ENCODE measurements at regions not wholly inside any gene's neighbourhood (a gene's known extent, or its start where the extent isn't known, plus 50 kb on each side); places are given as distances from the start of the nearest gene placed in this dataset.

DNA sequence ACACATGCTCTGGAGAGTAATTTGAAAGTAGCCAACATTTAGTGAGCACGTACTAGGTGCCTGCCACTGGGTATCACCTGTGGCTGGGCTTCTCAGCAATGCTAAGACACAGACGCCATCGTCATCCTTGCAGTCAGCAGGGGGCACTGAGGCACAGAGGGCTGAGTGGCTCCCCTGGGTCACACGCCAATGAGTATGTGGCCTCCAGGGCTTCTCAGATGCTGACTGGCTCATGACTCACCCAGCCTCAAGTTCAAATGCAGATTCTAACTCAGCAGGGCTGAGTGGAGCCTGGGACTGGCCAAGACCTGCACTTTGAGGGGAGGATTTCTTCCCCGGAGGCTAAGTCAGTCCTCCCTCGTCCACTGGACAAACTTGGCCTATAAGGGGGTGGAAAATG lies 115.1 kb upstream of the CACNA1A start:
- H2AFZ ChIP-seq (ENCODE audit: low read depth, low read length), result peak overlapping the region; percentile 59
- no peaks in the 10 kb centered on the region for H3K79me2 ChIP-seq (ENCODE audit: insufficient read depth, low read length)
- H3K9ac ChIP-seq (ENCODE audit: low read length), result peak overlapping the region; percentile 50
- peaks cover 7% of the 10 kb centered on the region for H3K4me1 Mint-ChIP-seq (ENCODE audit: low read depth, unreplicated experiment)
- peak overlapping the region; percentile 70 for H3K27ac ChIP-seq (ENCODE audit: low read depth, low read length)
- no peaks in the 10 kb centered on the region for H3K9me3 ChIP-seq (ENCODE audit: insufficient read depth, low read depth, low read length)
- peaks cover 17% of the 10 kb centered on the region for H3K4me1 ChIP-seq (ENCODE audit: insufficient read depth, low read length)
- H3K36me3 Mint-ChIP-seq (ENCODE audit: low read depth, unreplicated experiment), result no peaks in the 10 kb centered on the region
- DNase-seq (ENCODE audit: low read depth) (peak; percentile 93), FAIRE-seq (peak; percentile 98)
- H3K4me2 ChIP-seq (ENCODE audit: low read length), result peak overlapping the region; percentile 49
- H3K27ac Mint-ChIP-seq (ENCODE audit: unreplicated experiment), result no peak overlapping the region
- no peak overlapping the region for H3K4me3 ChIP-seq (ENCODE audit: insufficient read depth, low read depth, low read length)
- H3K9me3 Mint-ChIP-seq (ENCODE audit: unreplicated experiment), result peaks cover 4% of the 10 kb centered on the region
- no peaks in the 10 kb centered on the region for H4K20me1 ChIP-seq (ENCODE audit: insufficient read depth, low read length)
- H3K27me3 ChIP-seq (ENCODE audit: insufficient read depth, low read length), result peaks cover 6% of the 10 kb centered on the region
- H3K4me3 Mint-ChIP-seq (ENCODE audit: unreplicated experiment), result no peak overlapping the region
- no peaks in the 10 kb centered on the region for H3K36me3 ChIP-seq (ENCODE audit: insufficient read depth, low read length)
- H3K27me3 Mint-ChIP-seq (ENCODE audit: low read depth, unreplicated experiment), result peaks cover 49% of the 10 kb centered on the region
- TF ChIP-seq EZH2 (IDR thresholded peaks at IDR 0.05; ENCODE audit: insufficient read depth, low read length), result no peak
- TF ChIP-seq, protein P1, sequence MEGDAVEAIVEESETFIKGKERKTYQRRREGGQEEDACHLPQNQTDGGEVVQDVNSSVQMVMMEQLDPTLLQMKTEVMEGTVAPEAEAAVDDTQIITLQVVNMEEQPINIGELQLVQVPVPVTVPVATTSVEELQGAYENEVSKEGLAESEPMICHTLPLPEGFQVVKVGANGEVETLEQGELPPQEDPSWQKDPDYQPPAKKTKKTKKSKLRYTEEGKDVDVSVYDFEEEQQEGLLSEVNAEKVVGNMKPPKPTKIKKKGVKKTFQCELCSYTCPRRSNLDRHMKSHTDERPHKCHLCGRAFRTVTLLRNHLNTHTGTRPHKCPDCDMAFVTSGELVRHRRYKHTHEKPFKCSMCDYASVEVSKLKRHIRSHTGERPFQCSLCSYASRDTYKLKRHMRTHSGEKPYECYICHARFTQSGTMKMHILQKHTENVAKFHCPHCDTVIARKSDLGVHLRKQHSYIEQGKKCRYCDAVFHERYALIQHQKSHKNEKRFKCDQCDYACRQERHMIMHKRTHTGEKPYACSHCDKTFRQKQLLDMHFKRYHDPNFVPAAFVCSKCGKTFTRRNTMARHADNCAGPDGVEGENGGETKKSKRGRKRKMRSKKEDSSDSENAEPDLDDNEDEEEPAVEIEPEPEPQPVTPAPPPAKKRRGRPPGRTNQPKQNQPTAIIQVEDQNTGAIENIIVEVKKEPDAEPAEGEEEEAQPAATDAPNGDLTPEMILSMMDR (IDR thresholded peaks at IDR 0.05; ENCODE audit: insufficient read depth, low read depth, low read length), result peak; percentile 9

DNA sequence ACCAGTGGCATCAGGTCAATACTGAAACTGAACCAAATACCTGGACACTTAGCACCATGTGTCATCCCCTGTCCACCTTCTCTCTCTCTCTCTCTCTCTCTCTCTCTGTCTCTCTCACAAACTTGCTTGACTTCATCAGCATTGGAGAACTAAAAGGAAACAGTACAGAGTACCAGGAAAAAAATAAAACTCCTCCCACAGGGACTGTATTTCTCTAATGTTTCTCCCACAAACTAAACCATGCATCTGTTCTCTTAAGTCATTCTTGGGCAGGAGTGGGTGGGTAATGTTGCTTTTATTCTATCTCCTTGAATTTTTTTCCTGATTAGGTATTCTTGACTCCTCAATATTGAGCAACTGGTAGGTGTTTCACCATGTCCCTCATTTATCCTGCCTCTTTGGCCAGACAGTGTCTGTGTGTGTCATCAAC lies 112.9 kb upstream of the CACNA1A start:
- no peak overlapping the region for H3K4me2 ChIP-seq (ENCODE audit: low read length)
- no peaks in the 10 kb centered on the region for H3K36me3 ChIP-seq (ENCODE audit: insufficient read depth, low read length)
- no peak overlapping the region for H2AFZ ChIP-seq (ENCODE audit: low read depth, low read length)
- Mint-ChIP-seq H3K27me3 (ENCODE audit: low read depth, unreplicated experiment) (peaks cover 47% of the 10 kb centered on the region), H3K27ac (ENCODE audit: unreplicated experiment) (no peak overlapping the region), H3K4me3 (ENCODE audit: unreplicated experiment) (no peak overlapping the region), H3K4me1 (ENCODE audit: low read depth, unreplicated experiment) (peaks cover 7% of the 10 kb centered on the region), H3K36me3 (ENCODE audit: low read depth, unreplicated experiment) (no peaks in the 10 kb centered on the region), H3K9me3 (ENCODE audit: unreplicated experiment) (peaks cover 4% of the 10 kb centered on the region)
- peaks cover under 1% of the 10 kb centered on the region for H3K27me3 ChIP-seq (ENCODE audit: insufficient read depth, low read length)
- no peaks in the 10 kb centered on the region for H3K79me2 ChIP-seq (ENCODE audit: insufficient read depth, low read length)
- H3K9me3 ChIP-seq (ENCODE audit: insufficient read depth, low read depth, low read length), result no peaks in the 10 kb centered on the region
- no peak for TF ChIP-seq EZH2 (IDR thresholded peaks at IDR 0.05; ENCODE audit: insufficient read depth, low read length)
- TF ChIP-seq, protein P1 (IDR thresholded peaks at IDR 0.05; ENCODE audit: insufficient read depth, low read depth, low read length), result no peak
- peak; percentile 65 for DNase-seq (ENCODE audit: low read depth)
- peaks cover 16% of the 10 kb centered on the region for H3K4me1 ChIP-seq (ENCODE audit: insufficient read depth, low read length)
- no peak overlapping the region for H3K9ac ChIP-seq (ENCODE audit: low read length)
- H3K4me3 ChIP-seq (ENCODE audit: insufficient read depth, low read depth, low read length), result no peak overlapping the region
- H4K20me1 ChIP-seq (ENCODE audit: insufficient read depth, low read length), result no peaks in the 10 kb centered on the region
- no peak for FAIRE-seq
- H3K27ac ChIP-seq (ENCODE audit: low read depth, low read length), result no peak overlapping the region

DNA sequence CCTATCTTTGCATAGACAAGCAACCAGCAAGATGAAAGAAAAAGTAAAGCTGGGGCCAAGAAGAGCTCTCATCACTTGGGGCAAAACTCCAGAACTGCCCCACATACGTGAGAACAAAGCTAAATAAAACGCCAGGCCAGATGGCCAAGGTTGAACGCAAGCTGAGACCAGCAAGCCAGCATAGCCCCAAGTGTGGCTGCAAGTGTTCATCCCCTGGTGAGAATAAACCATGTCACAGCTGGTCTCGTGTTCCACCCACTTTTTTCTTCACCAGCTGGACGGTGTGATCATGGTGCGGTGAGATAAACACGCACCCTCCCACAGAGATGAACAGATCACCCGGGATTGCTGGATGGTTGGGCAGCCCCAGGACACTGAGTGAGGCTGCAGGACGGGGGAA lies 109.6 kb upstream of the CACNA1A start:
- Histone ChIP-seq H3K4me1 (ENCODE audit: insufficient read depth, low read length) (no peaks in the 10 kb centered on the region), H3K36me3 (ENCODE audit: insufficient read depth, low read length) (no peaks in the 10 kb centered on the region), H3K79me2 (ENCODE audit: insufficient read depth, low read length) (no peaks in the 10 kb centered on the region), H4K20me1 (ENCODE audit: insufficient read depth, low read length) (no peaks in the 10 kb centered on the region), H2AFZ (ENCODE audit: low read depth, low read length) (no peak overlapping the region), H3K27ac (ENCODE audit: low read depth, low read length) (no peak overlapping the region), H3K27me3 (ENCODE audit: insufficient read depth, low read length) (no peaks in the 10 kb centered on the region), H3K9ac (ENCODE audit: low read length) (no peak overlapping the region), H3K4me2 (ENCODE audit: low read length) (no peak overlapping the region), H3K9me3 (ENCODE audit: insufficient read depth, low read depth, low read length) (no peaks in the 10 kb centered on the region), H3K4me3 (ENCODE audit: insufficient read depth, low read depth, low read length) (no peak overlapping the region)
- peaks cover 4% of the 10 kb centered on the region for H3K9me3 Mint-ChIP-seq (ENCODE audit: unreplicated experiment)
- H3K27me3 Mint-ChIP-seq (ENCODE audit: low read depth, unreplicated experiment), result peaks cover 31% of the 10 kb centered on the region
- FAIRE-seq, result no peak
- H3K4me3 Mint-ChIP-seq (ENCODE audit: unreplicated experiment), result no peak overlapping the region
- no peaks in the 10 kb centered on the region for H3K36me3 Mint-ChIP-seq (ENCODE audit: low read depth, unreplicated experiment)
- DNase-seq (ENCODE audit: low read depth), result peak; percentile 16
- TF ChIP-seq, protein P1 (IDR thresholded peaks at IDR 0.05; ENCODE audit: insufficient read depth, low read depth, low read length), result no peak
- no peak for TF ChIP-seq EZH2 (IDR thresholded peaks at IDR 0.05; ENCODE audit: insufficient read depth, low read length)
- no peak overlapping the region for H3K27ac Mint-ChIP-seq (ENCODE audit: unreplicated experiment)
- H3K4me1 Mint-ChIP-seq (ENCODE audit: low read depth, unreplicated experiment), result no peaks in the 10 kb centered on the region
